Smooth muscle cell (in vitro differentiated cells): ENCODE measurements at regions not wholly inside any gene's neighbourhood (a gene's known extent, or its start where the extent isn't known, plus 50 kb on each side); places are given as distances from the start of the nearest gene placed in this dataset.

Source experiments
- DNase-seq: peaks from one replicate; lab custom pipeline; 2025; ENCODE audit not compliant: unreplicated experiment; lab: John Stamatoyannopoulos, UW
- H2AFZ ChIP-seq: fragments of 200-600 bp; sonication (generic); 2 replicates; pipeline ENCODE4 v1.6.0; 2016; ENCODE audit warnings: antibody characterized with exemption, low read depth, mild to moderate bottlenecking
- H3F3A ChIP-seq: fragments of 200-600 bp; sonication (generic); 2 replicates; pipeline ENCODE4 v1.6.0; 2017; ENCODE audit warnings: antibody characterized with exemption, low read depth
- H3K27ac ChIP-seq: fragments of 200-600 bp; sonication (generic); 2 replicates; pipeline ENCODE4 v1.5.1; 2016; ENCODE audit warnings: low read depth, mild to moderate bottlenecking
- H3K27me3 ChIP-seq: fragments of 200-600 bp; sonication (generic); 2 replicates; pipeline ENCODE4 v1.6.1; 2016; ENCODE audit warnings: low read depth, mild to moderate bottlenecking
- H3K36me3 ChIP-seq: fragments of 200-600 bp; sonication (generic); 2 replicates; pipeline ENCODE4 v1.5.1; 2016; ENCODE audit warnings: low read depth
- H3K4me1 ChIP-seq: fragments of 200-600 bp; sonication (generic); 2 replicates; pipeline ENCODE4 v1.5.1; 2016; ENCODE audit warnings: low read depth
- H3K4me2 ChIP-seq: fragments of 200-600 bp; sonication (generic); 2 replicates; pipeline ENCODE4 v1.6.0; 2016; ENCODE audit warnings: mild to moderate bottlenecking
- H3K4me3 ChIP-seq: fragments of 200-600 bp; sonication (generic); 2 replicates; pipeline ENCODE4 v1.5.1; 2016; ENCODE audit warnings: mild to moderate bottlenecking
- H3K79me2 ChIP-seq: fragments of 200-600 bp; sonication (generic); 2 replicates; pipeline ENCODE4 v1.6.0; 2016; ENCODE audit warnings: low read depth, mild to moderate bottlenecking
- H3K9ac ChIP-seq: fragments of 200-600 bp; sonication (generic); 2 replicates; pipeline ENCODE4 v1.6.0; 2016; ENCODE audit warnings: low read depth
- H3K9me3 ChIP-seq: fragments of 200-600 bp; sonication (generic); replicated peaks from 2 replicates; pipeline ENCODE4 v1.5.1; 2016; ENCODE audit warnings: low read depth
- H4K20me1 ChIP-seq: fragments of 200-600 bp; sonication (generic); 2 replicates; pipeline ENCODE4 v1.6.0; 2016; ENCODE audit warnings: low read depth
- WGBS: methylation state at CpG from one replicate; pipeline ENCODE4 v1.1.7; 2016; ENCODE audit warnings: low lambda C conversion rate; 5-methylcytosine and 5-hydroxymethylcytosine counted together
- TF ChIP-seq, protein P1 (sequence below): fragments of 200-600 bp; sonication (generic); IDR thresholded peaks from 2 replicates; pipeline ENCODE4 v1.5.1; 2017; ENCODE audit warnings: borderline replicate concordance, mild to moderate bottlenecking, antibody characterized with exemption; ENCODE audit not compliant: insufficient read depth, poor library complexity, severe bottlenecking

DNA sequence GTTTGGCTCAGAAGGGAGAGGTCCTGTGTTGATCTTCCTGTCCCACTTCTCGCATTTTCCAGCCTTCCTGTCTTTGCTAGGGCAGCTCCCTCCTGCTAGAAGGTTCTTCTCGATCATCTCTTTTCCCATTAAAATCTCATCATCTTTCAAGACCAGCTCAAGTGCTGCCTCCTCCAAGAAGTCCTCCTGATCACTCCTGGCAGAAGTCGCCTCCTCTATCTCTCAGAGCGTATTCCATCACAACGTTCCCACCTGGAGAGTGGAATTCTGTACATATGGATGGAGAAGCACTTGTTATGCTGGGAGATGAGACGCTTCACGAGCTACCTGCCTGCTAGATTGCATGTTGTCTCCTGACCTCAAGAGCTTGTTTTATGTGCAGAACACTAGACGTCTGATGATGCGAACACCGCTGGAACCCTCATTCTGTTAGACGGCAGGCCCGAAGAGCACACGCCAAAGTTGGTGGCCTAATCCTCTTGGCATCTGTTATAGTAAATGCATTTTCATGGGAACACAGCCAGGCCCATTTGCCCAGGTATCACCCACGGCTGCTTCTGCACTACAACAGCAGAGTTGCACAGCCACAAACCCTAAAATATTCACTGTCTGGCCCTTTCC lies 68.0 kb upstream of the INSIG1 start:
- TF ChIP-seq, protein P1, sequence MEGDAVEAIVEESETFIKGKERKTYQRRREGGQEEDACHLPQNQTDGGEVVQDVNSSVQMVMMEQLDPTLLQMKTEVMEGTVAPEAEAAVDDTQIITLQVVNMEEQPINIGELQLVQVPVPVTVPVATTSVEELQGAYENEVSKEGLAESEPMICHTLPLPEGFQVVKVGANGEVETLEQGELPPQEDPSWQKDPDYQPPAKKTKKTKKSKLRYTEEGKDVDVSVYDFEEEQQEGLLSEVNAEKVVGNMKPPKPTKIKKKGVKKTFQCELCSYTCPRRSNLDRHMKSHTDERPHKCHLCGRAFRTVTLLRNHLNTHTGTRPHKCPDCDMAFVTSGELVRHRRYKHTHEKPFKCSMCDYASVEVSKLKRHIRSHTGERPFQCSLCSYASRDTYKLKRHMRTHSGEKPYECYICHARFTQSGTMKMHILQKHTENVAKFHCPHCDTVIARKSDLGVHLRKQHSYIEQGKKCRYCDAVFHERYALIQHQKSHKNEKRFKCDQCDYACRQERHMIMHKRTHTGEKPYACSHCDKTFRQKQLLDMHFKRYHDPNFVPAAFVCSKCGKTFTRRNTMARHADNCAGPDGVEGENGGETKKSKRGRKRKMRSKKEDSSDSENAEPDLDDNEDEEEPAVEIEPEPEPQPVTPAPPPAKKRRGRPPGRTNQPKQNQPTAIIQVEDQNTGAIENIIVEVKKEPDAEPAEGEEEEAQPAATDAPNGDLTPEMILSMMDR = no peak
- peak overlapping the region; percentile 30 for H3K9ac ChIP-seq
- no peak overlapping the region for H2AFZ ChIP-seq

GRCh38 chr7:155230169-155230593 lies 67.5 kb upstream of the INSIG1 start:
- Histone ChIP-seq H3K4me3 (no peak overlapping the region), H4K20me1 (no peaks in the 10 kb centered on the region), H3K36me3 (no peaks in the 10 kb centered on the region), H3K9me3 (no peaks in the 10 kb centered on the region), H3K79me2 (no peaks in the 10 kb centered on the region), H3K4me1 (peaks cover 10% of the 10 kb centered on the region), H3K27ac (peak overlapping the region; percentile 82), H3K27me3 (no peaks in the 10 kb centered on the region), H3F3A (peaks cover 20% of the 10 kb centered on the region), H3K9ac (peak overlapping the region; percentile 30), H3K4me2 (peak overlapping the region; percentile 8), H2AFZ (no peak overlapping the region)
- WGBS = 36% methylated on average over 11 of the region's 11 CpGs
- peak; percentile 15 for DNase-seq
- TF ChIP-seq, protein P1 = no peak

More for the DNA sequence above, 68.0 kb upstream of the INSIG1 start:
- Histone ChIP-seq H3K9me3 (no peaks in the 10 kb centered on the region), H3K36me3 (no peaks in the 10 kb centered on the region), H3K4me1 (peaks cover 11% of the 10 kb centered on the region), H3K27ac (peak overlapping the region; percentile 82), H4K20me1 (no peaks in the 10 kb centered on the region), H3F3A (peaks cover 20% of the 10 kb centered on the region), H3K79me2 (no peaks in the 10 kb centered on the region), H3K4me2 (peak overlapping the region; percentile 8), H3K4me3 (no peak overlapping the region), H3K27me3 (no peaks in the 10 kb centered on the region)
- no peak for DNase-seq
- WGBS = 93% methylated on average over 13 of the region's 14 CpGs

DNA sequence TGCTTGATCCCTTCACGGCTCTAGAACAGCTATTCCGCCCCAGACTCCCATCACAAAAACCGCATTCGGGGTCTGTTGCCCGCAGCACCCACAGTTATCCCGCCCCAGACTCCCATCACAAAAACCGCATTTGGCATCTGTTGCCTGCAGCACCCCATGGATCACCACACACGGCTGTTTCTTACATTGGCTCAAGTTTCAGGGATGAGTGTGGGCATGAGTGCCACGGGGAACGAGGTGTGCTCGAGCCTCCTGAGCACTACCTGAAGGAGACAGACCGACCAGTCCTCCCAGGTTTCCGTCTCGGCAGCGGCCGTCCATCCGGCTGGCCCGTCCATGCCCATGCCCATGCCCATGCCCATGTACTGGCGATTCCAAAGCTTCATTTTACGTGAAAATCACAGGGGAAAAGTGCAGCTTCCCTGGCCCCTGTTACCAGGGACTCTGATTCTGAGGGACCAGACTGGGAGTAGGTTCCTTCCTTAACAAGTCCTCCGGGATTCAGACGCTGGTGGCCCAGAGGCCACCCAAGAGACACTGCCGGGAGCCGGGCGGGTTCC lies 66.4 kb upstream of the INSIG1 start:
- Histone ChIP-seq H3F3A (peaks cover 20% of the 10 kb centered on the region), H3K4me3 (no peak overlapping the region), H3K27ac (no peak overlapping the region), H3K27me3 (no peaks in the 10 kb centered on the region), H3K9me3 (no peaks in the 10 kb centered on the region), H3K79me2 (no peaks in the 10 kb centered on the region), H3K9ac (peak overlapping the region; percentile 60), H3K4me1 (peaks cover 10% of the 10 kb centered on the region), H2AFZ (no peak overlapping the region), H4K20me1 (no peaks in the 10 kb centered on the region), H3K36me3 (no peaks in the 10 kb centered on the region), H3K4me2 (no peak overlapping the region)
- DNase-seq = no peak
- 96% methylated on average over 25 of the region's 25 CpGs for WGBS
- TF ChIP-seq, protein P1 = no peak

DNA sequence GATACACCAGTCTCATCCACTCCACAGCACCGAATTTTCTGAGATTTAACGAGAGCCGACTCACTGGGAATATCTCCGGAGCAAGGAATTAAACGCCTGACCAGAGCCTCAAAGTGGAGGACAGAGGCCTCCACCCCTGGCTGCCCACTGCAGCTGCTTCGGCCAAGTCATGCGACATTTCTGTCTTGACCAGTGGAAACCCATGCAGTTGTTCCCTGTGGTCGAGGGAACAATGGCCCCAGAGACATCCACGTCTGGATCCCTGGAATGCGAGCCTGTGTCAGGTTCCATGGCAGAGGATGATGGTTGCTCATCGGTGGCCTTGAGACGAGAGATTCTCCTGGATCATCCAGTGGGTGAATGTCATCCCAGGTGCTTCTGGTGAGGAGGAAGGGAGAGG lies 65.7 kb upstream of the INSIG1 start:
- no peaks in the 10 kb centered on the region for H3K79me2 ChIP-seq
- TF ChIP-seq, protein P1 = no peak

More for the DNA sequence above, 65.7 kb upstream of the INSIG1 start:
- no peak overlapping the region for H2AFZ ChIP-seq
- no peaks in the 10 kb centered on the region for H3K36me3 ChIP-seq
- peaks cover 20% of the 10 kb centered on the region for H3F3A ChIP-seq
- H3K4me1 ChIP-seq = peaks cover 10% of the 10 kb centered on the region
- no peak overlapping the region for H3K9ac ChIP-seq
- no peak overlapping the region for H3K4me2 ChIP-seq
- DNase-seq = no peak
- WGBS = 92% methylated on average over 12 of the region's 12 CpGs
- H3K27ac ChIP-seq = no peak overlapping the region
- no peaks in the 10 kb centered on the region for H3K9me3 ChIP-seq
- H3K27me3 ChIP-seq = no peaks in the 10 kb centered on the region
- no peak overlapping the region for H3K4me3 ChIP-seq
- no peaks in the 10 kb centered on the region for H4K20me1 ChIP-seq
